ENCODE measurements at regions not wholly inside any gene's neighbourhood (a gene's known extent, or its start where the extent isn't known, plus 50 kb on each side); places are given as distances from the start of the nearest gene placed in this dataset.

DNA sequence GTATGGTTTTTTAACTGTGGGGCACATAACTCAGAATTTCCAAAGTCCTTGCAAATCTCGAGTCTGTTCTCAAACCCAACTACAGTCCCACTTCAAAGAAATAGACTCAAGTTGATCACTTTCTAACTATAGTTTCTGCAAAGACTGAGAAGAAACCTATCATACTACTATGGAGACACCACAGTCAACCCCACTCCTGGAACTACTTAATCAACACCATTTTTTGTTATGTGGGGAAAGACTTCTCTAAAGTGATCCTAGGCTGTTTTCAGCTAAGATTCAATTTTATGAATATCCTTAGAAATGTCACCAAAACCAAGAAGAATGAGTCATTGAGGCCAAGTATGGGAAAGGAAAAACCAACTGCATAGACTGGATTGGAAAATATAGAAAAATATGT, 198.8 kb downstream of the WDR11 start:
- TF ChIP-seq ZNF462 (CRISPR knock-in tag; IDR thresholded peaks at IDR 0.05) (no peak), JUNB (IDR thresholded peaks at IDR 0.05; ENCODE audit: unreplicated experiment) (no peak), CREB1 (CRISPR knock-in tag; IDR thresholded peaks at IDR 0.05; ENCODE audit: low read depth) (no peak), ETS1 (IDR thresholded peaks at IDR 0.05) (no peak), POLR2AphosphoS5 (IDR thresholded peaks at IDR 0.05; ENCODE audit: low read depth) (no peak), NANOG (IDR thresholded peaks at IDR 0.05; ENCODE audit: borderline replicate concordance) (no peak), REST (IDR thresholded peaks at IDR 0.05; ENCODE audit: unreplicated experiment) (no peak), EZH2phosphoT487 (IDR thresholded peaks at IDR 0.05; ENCODE audit: unreplicated experiment) (no peak), STAT1 (IDR thresholded peaks at IDR 0.05; ENCODE audit: unreplicated experiment) (no peak), ZNF114 (CRISPR knock-in tag; IDR thresholded peaks at IDR 0.05) (no peak), EZH2 (IDR thresholded peaks at IDR 0.05; ENCODE audit: low read depth, unreplicated experiment) (no peak), ZNF331 (CRISPR knock-in tag; IDR thresholded peaks at IDR 0.05; ENCODE audit: low read depth) (no peak)
- TF ChIP-seq, protein P1, sequence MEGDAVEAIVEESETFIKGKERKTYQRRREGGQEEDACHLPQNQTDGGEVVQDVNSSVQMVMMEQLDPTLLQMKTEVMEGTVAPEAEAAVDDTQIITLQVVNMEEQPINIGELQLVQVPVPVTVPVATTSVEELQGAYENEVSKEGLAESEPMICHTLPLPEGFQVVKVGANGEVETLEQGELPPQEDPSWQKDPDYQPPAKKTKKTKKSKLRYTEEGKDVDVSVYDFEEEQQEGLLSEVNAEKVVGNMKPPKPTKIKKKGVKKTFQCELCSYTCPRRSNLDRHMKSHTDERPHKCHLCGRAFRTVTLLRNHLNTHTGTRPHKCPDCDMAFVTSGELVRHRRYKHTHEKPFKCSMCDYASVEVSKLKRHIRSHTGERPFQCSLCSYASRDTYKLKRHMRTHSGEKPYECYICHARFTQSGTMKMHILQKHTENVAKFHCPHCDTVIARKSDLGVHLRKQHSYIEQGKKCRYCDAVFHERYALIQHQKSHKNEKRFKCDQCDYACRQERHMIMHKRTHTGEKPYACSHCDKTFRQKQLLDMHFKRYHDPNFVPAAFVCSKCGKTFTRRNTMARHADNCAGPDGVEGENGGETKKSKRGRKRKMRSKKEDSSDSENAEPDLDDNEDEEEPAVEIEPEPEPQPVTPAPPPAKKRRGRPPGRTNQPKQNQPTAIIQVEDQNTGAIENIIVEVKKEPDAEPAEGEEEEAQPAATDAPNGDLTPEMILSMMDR (conservative IDR thresholded peaks at IDR 0.05; ENCODE audit: low read depth in 2 of 2) = no peak
- H3K36me3 Mint-ChIP-seq (ENCODE audit: low read depth) = no peaks in the 10 kb centered on the region
- H3K79me2 ChIP-seq (replicated peaks; ENCODE audit: insufficient read depth) = no peaks in the 10 kb centered on the region
- H3F3A ChIP-seq (replicated peaks; ENCODE audit: low read depth) = no peaks in the 10 kb centered on the region
- H3K4me3 Mint-ChIP-seq = no peak overlapping the region
- no peaks in the 10 kb centered on the region for H3K9me3 Mint-ChIP-seq
- ATAC-seq (no peak), DNase-seq (ENCODE audit: low spot score) (no peak)
- no peaks in the 10 kb centered on the region for H4K20me1 ChIP-seq (replicated peaks; ENCODE audit: insufficient read depth)
- no peaks in the 10 kb centered on the region for H3K27me3 ChIP-seq (ENCODE audit: insufficient read depth)
- H3K27ac ChIP-seq (ENCODE audit: low read depth) = no peak overlapping the region
- H3K27me3 Mint-ChIP-seq (ENCODE audit: insufficient read depth, low read depth, poor library complexity) = peaks cover 2% of the 10 kb centered on the region
- no peak overlapping the region for H2AFZ ChIP-seq
- H3K36me3 ChIP-seq (ENCODE audit: insufficient read depth) = no peaks in the 10 kb centered on the region
- H3K27ac Mint-ChIP-seq = no peak overlapping the region
- H3K4me3 ChIP-seq = no peak overlapping the region
- no peaks in the 10 kb centered on the region for H3K4me1 Mint-ChIP-seq
- 0 out of 2 replicates have a peak, but pooled peaks cover 4% of the 10 kb centered on the region for H3K9me2 ChIP-seq (ENCODE audit: insufficient read depth)
- H3K4me1 ChIP-seq (ENCODE audit: insufficient read depth) = no peaks in the 10 kb centered on the region
- no peak overlapping the region for H3K4me2 ChIP-seq

Data from GM23338 (cell line).